Uterus (tissue), 2 donors: ENCODE measurements at regions not wholly inside any gene's neighbourhood (a gene's known extent, or its start where the extent isn't known, plus 50 kb on each side); places are given as distances from the start of the nearest gene placed in this dataset.

Experiments
- POLR2A ChIP-seq, 2 donors: fragments of 450-650 bp; IDR thresholded peaks; one replicate each; pipeline ENCODE4 v1.6.1; 2016; ENCODE audit warnings: antibody characterized with exemption in 2 of 2, mild to moderate bottlenecking in 1 of 2, moderate library complexity in 1 of 2
- TF ChIP-seq, protein P1 (sequence below), 4 experiments: fragments of 200-600 bp in 2 of 4; fragments of 450-650 bp in 2 of 4; sonication (generic) in 2 of 4; IDR thresholded peaks; one replicate each; pipeline ENCODE4 v1.5.1; 2016 to 2019; ENCODE audit warnings: antibody characterized with exemption in 4 of 4, mild to moderate bottlenecking in 2 of 4, moderate library complexity in 1 of 4

DNA sequence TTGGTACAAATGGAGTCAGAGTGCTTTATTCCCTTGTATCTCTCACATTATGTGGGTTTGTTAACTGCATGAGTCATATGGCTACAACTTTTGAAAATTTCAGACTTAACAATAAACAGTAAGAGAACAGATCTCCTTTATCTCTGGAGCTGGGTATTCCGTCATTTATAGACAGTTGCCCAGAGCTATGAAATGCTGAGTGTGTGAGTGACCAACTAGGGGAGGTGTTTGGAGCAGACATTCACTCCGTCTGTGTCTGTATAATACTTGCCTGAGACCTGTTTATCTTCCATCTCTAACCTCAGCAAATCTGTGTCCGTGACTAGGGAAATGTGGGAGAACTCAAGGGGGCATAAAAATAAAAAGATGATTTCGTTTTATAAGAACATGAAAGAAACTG lies 279.9 kb upstream of the FAR2 start:
- TF ChIP-seq, protein P1, sequence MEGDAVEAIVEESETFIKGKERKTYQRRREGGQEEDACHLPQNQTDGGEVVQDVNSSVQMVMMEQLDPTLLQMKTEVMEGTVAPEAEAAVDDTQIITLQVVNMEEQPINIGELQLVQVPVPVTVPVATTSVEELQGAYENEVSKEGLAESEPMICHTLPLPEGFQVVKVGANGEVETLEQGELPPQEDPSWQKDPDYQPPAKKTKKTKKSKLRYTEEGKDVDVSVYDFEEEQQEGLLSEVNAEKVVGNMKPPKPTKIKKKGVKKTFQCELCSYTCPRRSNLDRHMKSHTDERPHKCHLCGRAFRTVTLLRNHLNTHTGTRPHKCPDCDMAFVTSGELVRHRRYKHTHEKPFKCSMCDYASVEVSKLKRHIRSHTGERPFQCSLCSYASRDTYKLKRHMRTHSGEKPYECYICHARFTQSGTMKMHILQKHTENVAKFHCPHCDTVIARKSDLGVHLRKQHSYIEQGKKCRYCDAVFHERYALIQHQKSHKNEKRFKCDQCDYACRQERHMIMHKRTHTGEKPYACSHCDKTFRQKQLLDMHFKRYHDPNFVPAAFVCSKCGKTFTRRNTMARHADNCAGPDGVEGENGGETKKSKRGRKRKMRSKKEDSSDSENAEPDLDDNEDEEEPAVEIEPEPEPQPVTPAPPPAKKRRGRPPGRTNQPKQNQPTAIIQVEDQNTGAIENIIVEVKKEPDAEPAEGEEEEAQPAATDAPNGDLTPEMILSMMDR (IDR thresholded peaks at IDR 0.05): no peak
- TF ChIP-seq POLR2A (IDR thresholded peaks at IDR 0.05): no peak
